ENCODE measurements at regions not wholly inside any gene's neighbourhood (a gene's known extent, or its start where the extent isn't known, plus 50 kb on each side); places are given as distances from the start of the nearest gene placed in this dataset.

DNA sequence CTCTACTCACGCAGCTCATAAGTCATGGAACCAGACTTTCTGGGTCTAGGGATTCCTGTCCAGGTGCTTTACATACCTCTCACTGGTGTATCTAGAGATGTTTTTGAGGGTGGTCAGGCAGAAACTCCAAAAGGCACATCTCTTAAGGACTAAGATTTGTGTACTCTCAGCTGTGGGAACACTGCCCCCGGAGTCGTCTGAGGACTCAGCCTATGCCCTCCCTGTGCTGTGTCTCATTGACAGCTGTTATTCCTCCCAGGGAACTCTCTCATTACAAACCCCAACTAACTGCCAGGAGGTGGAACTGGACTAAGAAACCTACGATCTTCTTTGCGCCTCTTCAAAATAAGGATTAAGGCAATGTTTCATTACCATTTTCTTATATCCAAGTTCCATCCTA is 293.9 kb upstream of the DLGAP1 start:
- TF ChIP-seq POLR2A (IDR thresholded peaks at IDR 0.05; ENCODE audit: low read length) = no peak
- no peak for TF ChIP-seq BHLHE40 (IDR thresholded peaks at IDR 0.05; ENCODE audit: low read depth, low read length)
- TF ChIP-seq, protein P1, sequence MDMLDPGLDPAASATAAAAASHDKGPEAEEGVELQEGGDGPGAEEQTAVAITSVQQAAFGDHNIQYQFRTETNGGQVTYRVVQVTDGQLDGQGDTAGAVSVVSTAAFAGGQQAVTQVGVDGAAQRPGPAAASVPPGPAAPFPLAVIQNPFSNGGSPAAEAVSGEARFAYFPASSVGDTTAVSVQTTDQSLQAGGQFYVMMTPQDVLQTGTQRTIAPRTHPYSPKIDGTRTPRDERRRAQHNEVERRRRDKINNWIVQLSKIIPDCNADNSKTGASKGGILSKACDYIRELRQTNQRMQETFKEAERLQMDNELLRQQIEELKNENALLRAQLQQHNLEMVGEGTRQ (IDR thresholded peaks at IDR 0.05) = no peak
- TF ChIP-seq CTCF (IDR thresholded peaks at IDR 0.05) = no peak
- no peak for TF ChIP-seq CHD2 (IDR thresholded peaks at IDR 0.05; ENCODE audit: low read length, partially characterized antibody)
- TF ChIP-seq MYC (IDR thresholded peaks at IDR 0.05; ENCODE audit: borderline replicate concordance, low read length) = no peak
- no peak for TF ChIP-seq MAZ (IDR thresholded peaks at IDR 0.05; ENCODE audit: borderline replicate concordance, low read depth, low read length)

All from A549 (cell line).